Right lobe of liver (tissue), 6 donors: ENCODE measurements at regions not wholly inside any gene's neighbourhood (a gene's known extent, or its start where the extent isn't known, plus 50 kb on each side); places are given as distances from the start of the nearest gene placed in this dataset.

Experiments
- ATAC-seq, 4 donors: fragments of 200-7000 bp; cut with Tn5 transposase; one replicate each; pipeline ENCODE4 v1.9.1; 2020; ENCODE audit warnings: mild to moderate bottlenecking in 4 of 4, moderate library complexity in 4 of 4
- DNase-seq, 3 donors: peaks; one replicate each; pipeline ENCODE4 v3.0.0-alpha.2; 2020
- H3K27ac ChIP-seq, 3 donors: fragments of 200-600 bp; one replicate each; pipeline ENCODE4 v1.8.0; 2022
- H3K27me3 ChIP-seq, 2 donors: fragments of 200-600 bp; one replicate each; pipeline ENCODE4 v1.8.0; 2022
- H3K36me3 ChIP-seq, 4 donors: fragments of 200-600 bp; sonication (generic) in 1 of 4; one replicate each; pipeline versions ENCODE4 v1.5.1 to v1.8.0; 2017 to 2022; ENCODE audit warnings: control low read depth in 1 of 4
- H3K4me1 ChIP-seq, 4 donors: fragments of 200-600 bp; sonication (generic) in 1 of 4; one replicate each; pipeline versions ENCODE4 v1.5.1 to v1.8.0; 2017 to 2022; ENCODE audit warnings: control low read depth in 1 of 4
- H3K4me3 ChIP-seq, 3 donors: fragments of 200-600 bp; one replicate each; pipeline ENCODE4 v1.8.0; 2022
- H3K9me3 ChIP-seq, 4 donors: fragments of 200-600 bp; sonication (generic) in 1 of 4; one replicate each; pipeline versions ENCODE4 v1.5.1 to v1.8.0; 2017 to 2022; ENCODE audit warnings: control low read depth in 1 of 4
- CTCF ChIP-seq, 4 donors: fragments of 200-600 bp in 3 of 4; fragments of 450-650 bp in 1 of 4; IDR thresholded peaks; one replicate each; pipeline versions ENCODE4 v1.5.1 to v1.8.0; 2016 to 2022; ENCODE audit warnings: antibody characterized with exemption in 4 of 4, mild to moderate bottlenecking in 2 of 4
- POLR2A ChIP-seq: fragments of 450-650 bp; IDR thresholded peaks from one replicate; pipeline ENCODE4 v1.6.1; 2017; ENCODE audit warnings: antibody characterized with exemption, mild to moderate bottlenecking
- WGBS: methylation state at CpG from one replicate; pipeline ENCODE4 v1.1.6; 2018; ENCODE audit warnings: low coverage, low lambda C conversion rate; ENCODE audit not compliant: insufficient coverage; ENCODE audit errors: missing lambda C conversion rate; 5-methylcytosine and 5-hydroxymethylcytosine counted together
- intact Hi-C, 2 donors: fragments of 100-400 bp; cut with DNase I; formaldehyde crosslinking; loops; one replicate each; pipeline versions ENCODE4 v1.11.2 to v1.14.1; 2022
- donor health status: DM: no; HTN: yes; CAD: no.
- donor health status: DM: no; HTN: no; CAD: no.
- donor health status: DM: no; HTN: no; CAD: no.
- donor health status: DM: no; HTN: yes; CAD: no.
- donor health status: DM: no; HTN: yes; CAD: no.

- no peaks in the 10 kb centered on the region for H3K9me3 ChIP-seq
- H3K36me3 ChIP-seq, result no peaks in the 10 kb centered on the region
- DNase-seq (no peak), ATAC-seq (no peak)
- H3K4me3 ChIP-seq, result no peak overlapping the region
- 82% methylated on average over 1 of the region's 1 CpG for WGBS
- TF ChIP-seq CTCF (IDR thresholded peaks at IDR 0.05) (no peak), POLR2A (no peak)
- H3K27me3 ChIP-seq, result no peaks in the 10 kb centered on the region
- no peak overlapping the region for H3K27ac ChIP-seq
- intact Hi-C loops, result no loop called here
- H3K4me1 ChIP-seq, result no peaks in the 10 kb centered on the region
Measured at GRCh38 chr18:24678107-24678506, 217.7 kb downstream of the HRH4 start.

GRCh38 chr18:24678626-24679025, 218.2 kb downstream of the HRH4 start:
- DNase-seq (no peak), ATAC-seq (no peak)
- H3K4me3 ChIP-seq, result no peak overlapping the region
- WGBS, result 53% methylated on average over 3 of the region's 3 CpGs
- no peaks in the 10 kb centered on the region for H3K4me1 ChIP-seq
- intact Hi-C loops, result no loop called here
- no peaks in the 10 kb centered on the region for H3K36me3 ChIP-seq
- H3K9me3 ChIP-seq, result no peaks in the 10 kb centered on the region
- TF ChIP-seq POLR2A, result no peak
- TF ChIP-seq CTCF (IDR thresholded peaks at IDR 0.05), result no peak
- no peak overlapping the region for H3K27ac ChIP-seq
- H3K27me3 ChIP-seq, result no peaks in the 10 kb centered on the region

- H3K9me3 ChIP-seq, result no peaks in the 10 kb centered on the region
- H3K36me3 ChIP-seq, result no peaks in the 10 kb centered on the region
- H3K4me3 ChIP-seq, result no peak overlapping the region
- DNase-seq, result no peak
- H3K27ac ChIP-seq, result no peak overlapping the region
- no peaks in the 10 kb centered on the region for H3K4me1 ChIP-seq
- intact Hi-C loops, result no loop called here
- TF ChIP-seq CTCF (IDR thresholded peaks at IDR 0.05), result no peak
- TF ChIP-seq POLR2A, result no peak
- no peaks in the 10 kb centered on the region for H3K27me3 ChIP-seq
- 34% methylated on average over 4 of the region's 4 CpGs for WGBS
- ATAC-seq, result no peak
Measured at GRCh38 chr18:24679062-24679461, 218.6 kb downstream of the HRH4 start.

GRCh38 chr18:24683925-24684324, 223.5 kb downstream of the HRH4 start:
- Histone ChIP-seq H3K9me3 (no peaks in the 10 kb centered on the region), H3K27ac (no peak overlapping the region), H3K36me3 (no peaks in the 10 kb centered on the region), H3K4me3 (no peak overlapping the region), H3K4me1 (no peaks in the 10 kb centered on the region), H3K27me3 (no peaks in the 10 kb centered on the region)
- TF ChIP-seq POLR2A (no peak), CTCF (IDR thresholded peaks at IDR 0.05) (no peak)
- 44% methylated on average over 1 of the region's 1 CpG for WGBS
- intact Hi-C loops, result no loop called here
- DNase-seq (no peak), ATAC-seq (no peak)
